Superior temporal gyrus (tissue), 1 donor: ENCODE measurements at regions not wholly inside any gene's neighbourhood (a gene's known extent, or its start where the extent isn't known, plus 50 kb on each side); places are given as distances from the start of the nearest gene placed in this dataset.

Source experiments
- DNase-seq: peaks from one replicate; pipeline ENCODE4 v3.0.0-alpha.2; 2016; ENCODE audit errors: extremely low spot score

- no peak for DNase-seq
These were observed 176.0 kb downstream of the ESRRB start for GRCh38 chr14:76551906-76552305.

DNA sequence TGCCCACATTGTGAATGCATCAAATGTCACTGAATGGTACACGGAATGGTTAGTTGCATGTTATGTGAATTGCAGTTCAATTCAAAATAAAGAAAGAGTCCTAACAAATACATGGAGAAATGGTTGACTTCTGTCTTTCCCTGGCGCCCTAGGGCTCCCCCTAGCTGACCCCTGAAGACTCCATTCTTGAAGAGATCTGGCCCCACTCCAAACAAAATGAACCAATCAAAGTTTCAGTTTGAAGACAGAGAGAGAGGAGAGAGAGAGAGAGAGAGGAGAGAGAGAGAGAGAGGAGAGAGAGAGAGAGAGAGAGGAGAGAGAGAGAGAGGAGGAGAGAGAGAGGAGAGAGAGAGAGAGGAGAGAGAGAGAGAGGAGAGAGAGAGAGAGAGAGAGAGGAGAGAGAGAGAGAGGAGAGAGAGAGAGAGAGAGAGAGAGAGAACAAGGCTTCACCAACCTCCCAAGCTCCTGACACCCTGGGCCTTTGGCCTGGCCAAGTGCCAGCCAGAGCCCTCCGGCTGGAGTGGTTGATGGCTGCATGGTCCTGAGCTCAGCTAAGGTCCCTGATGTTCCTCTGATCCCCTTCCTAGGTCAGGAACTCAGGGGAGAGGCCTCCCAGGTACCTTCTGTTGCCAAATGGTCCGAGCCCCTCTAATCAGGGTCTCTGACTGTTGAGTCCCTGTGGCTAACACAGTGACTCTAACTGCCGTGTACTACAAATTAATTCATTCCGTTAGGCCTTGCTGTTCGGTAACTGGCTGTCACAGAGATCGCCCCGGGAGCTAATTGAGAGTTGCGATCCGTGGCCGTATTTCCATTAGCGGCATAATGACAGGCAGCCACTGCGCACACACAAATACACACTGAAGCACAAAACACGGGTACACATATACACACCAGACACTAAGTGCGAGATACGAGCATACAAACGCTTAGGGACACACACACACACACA lies 188.8 kb downstream of the ESRRB start:
- DNase-seq = no peak

GRCh38 chr14:76566439-76566838 lies 190.5 kb downstream of the ESRRB start:
- no peak for DNase-seq

- DNase-seq = no peak
These were observed 186.7 kb upstream of the VASH1 start for GRCh38 chr14:76574416-76575095.

DNA sequence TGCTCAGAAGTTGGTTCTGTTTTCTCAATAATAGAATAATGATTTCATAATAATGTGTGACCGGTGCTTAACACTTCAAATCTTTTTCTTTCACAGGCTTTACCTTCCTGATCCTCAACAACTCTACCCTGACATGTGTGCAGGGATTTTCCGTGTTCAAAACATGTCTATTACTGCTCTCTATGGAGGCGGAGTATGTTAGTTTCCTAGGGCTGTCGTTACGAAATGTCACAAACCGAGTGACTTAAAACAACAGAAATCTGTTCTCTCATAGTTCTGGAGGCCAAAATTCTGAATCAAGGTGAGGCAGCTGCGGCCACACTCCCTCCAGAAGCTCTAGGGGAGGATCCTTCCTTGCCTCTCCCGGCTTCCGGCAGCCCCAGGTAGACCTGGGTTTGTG lies 186.2 kb upstream of the VASH1 start:
- DNase-seq = no peak

GRCh38 chr14:76576047-76576741 lies 185.1 kb upstream of the VASH1 start:
- no peak for DNase-seq

DNA sequence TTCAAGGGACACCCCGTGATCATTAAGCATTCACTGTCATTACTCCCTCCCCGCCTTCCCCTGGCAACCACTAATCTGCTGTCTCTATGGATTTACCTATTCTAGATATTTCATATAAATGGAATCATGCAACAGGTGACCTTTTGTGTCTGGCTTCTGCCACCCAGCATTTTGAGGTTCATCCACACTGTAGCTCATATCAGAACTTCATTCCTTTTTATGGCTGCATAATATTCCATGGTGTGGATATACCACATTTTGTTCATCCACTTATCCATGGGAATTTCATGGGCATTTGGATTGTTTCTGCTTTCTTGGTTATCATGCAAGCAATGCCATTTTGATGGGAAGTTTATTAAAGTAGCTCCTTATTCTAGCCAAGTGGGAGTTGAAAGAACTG lies 184.2 kb upstream of the VASH1 start:
- no peak for DNase-seq

- DNase-seq = no peak
These were observed 183.4 kb upstream of the VASH1 start for GRCh38 chr14:76577837-76578236.

GRCh38 chr14:76580399-76580798 lies 180.9 kb upstream of the VASH1 start:
- no peak for DNase-seq

DNA sequence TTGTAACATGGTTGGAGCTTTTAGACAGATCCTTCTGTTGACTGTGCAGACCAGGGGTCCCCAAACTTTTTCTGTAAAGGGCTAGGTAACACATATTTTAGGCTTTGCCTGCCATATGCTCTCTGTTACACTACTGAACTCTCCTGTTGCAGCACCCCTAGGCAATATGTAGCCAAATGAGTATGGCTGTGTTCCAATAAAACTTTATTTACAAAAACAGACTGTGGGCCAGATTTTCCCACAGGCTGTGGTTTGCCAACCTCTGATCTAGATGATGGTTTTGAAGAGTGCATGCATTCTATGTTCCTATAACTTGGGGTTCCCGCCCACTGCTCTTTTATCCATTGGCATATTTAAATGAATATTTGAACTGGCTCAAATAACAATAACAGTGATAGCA lies 180.3 kb upstream of the VASH1 start:
- no peak for DNase-seq

DNA sequence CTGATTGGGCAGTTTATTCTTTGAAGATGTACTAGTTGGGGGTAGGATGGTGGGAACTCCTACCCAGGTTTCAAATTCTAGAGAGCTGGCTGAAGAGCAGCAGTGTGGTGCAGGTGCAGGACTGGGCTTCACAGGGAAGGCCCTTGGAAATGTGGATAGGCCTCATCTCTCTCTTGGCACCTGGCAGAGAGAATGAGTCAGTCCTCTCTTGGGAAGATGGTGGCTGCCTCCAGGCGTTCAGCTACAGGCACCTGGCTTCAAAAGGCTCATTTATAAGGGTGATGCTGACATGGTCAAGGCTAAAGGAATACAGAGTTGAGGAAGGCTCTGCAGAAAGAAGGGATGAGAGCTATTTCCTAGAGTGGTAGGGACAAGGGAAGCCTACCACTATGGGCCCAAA lies 179.7 kb upstream of the VASH1 start:
- DNase-seq = no peak

- no peak for DNase-seq
These were observed 178.8 kb upstream of the VASH1 start for GRCh38 chr14:76582447-76582846.

GRCh38 chr14:76583174-76583573 lies 178.1 kb upstream of the VASH1 start:
- no peak for DNase-seq

DNA sequence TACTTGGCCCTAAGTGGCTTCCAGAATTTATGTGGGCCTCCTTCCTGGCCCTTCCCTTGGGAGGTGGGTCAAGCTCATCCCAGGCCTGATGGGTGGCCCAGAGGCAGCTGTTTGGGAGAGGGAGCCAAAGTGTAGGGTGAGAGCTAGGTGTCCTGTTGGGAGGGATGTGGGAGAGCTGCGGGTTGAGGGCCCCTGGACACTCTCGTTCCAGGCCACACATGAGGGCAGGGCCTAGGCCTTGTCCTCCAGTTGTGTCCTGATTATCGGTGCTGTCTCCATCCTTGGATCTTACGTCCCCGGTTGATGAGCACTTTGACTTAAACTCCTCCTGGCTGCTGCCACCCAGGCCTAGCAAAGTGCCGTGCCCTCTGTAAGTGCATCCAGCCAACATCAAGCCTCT lies 177.5 kb upstream of the VASH1 start:
- DNase-seq = no peak

DNA sequence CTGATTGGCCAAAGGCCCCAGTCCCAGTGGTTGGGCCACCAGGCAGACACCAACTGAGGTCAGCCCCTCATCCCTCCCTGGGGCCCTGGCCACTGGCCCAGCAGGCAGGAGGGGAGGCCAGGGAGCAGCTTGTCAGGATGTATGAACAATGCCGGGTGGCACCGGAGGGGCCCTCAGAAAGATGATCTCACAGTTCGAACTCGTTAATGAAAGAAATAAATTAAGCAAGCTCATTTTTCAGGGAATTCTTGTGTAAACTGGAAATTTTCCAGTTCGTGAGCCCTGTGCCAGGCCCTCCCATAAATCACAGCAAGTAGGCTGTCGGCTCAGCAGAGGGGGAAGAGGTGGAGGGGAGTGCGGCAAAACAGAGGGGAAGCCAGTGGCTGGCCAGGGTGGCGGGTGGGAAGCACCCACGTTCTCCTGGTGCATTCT lies 177.0 kb upstream of the VASH1 start:
- DNase-seq = no peak

- DNase-seq = no peak
These were observed 175.7 kb upstream of the VASH1 start for GRCh38 chr14:76585616-76586015.

GRCh38 chr14:76589246-76589645 lies 172.0 kb upstream of the VASH1 start:
- DNase-seq = no peak

DNA sequence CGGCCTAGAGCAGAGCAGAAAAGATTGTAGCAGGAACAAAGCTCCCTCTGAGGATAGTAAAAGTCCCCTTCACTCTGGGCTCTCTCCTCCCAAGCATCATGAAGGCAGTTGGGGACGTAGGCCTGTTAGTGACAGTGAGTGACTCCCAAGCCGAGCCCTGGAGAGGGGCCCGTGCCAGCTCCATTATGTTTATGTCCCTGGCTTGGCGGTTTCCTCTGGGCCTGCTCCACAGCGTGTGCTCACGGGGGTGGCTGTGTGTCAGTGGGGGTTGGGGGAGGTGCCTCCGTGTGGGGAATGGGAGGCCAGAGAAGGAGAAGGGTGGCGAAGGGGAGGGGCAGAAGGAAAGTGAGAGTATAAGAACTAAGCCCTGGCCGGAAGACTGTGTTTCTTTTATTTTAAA lies 170.0 kb upstream of the VASH1 start:
- DNase-seq = no peak

- DNase-seq = peak; percentile 24
These were observed 166.0 kb upstream of the VASH1 start for GRCh38 chr14:76595266-76595665.

DNA sequence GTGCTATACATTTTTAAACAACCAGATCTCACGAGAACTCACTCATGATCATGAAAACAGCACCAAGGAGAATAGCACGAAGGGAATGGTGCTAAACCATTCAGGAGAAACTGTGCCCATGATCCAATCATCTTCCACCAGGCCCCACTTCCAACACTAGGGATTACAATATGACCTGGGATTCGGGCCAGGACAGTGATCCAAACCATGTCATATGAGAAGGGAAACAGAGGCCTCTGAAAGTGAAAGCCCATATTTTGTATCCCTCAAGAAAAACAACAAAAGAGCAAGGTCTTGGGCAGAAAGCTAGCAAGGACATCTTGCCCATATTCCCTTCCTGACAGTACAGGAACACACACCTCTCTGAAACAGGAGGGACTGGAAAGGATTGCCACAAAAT lies 163.9 kb upstream of the VASH1 start:
- no peak for DNase-seq

DNA sequence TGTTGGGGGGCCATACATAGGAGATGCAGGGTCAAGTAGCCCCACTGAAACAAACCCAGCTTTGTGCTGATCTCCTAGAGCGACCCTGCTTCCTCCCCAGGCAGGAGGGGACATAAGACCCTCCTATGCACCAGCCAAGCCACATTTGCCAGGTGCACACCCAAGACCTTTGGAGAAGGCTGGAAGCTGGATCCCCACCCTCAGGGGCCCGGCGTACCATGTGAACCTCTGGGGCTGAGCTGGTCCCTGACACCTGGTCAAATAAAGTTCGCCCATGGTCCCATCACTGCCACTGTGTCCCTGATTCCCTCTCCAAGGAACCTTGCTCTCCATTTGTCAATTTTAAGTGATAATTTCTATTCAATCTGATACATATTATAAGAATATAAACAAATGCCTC lies 162.1 kb upstream of the VASH1 start:
- DNase-seq = no peak

- DNase-seq = no peak
These were observed 161.5 kb upstream of the VASH1 start for GRCh38 chr14:76599559-76600287.
